IMR-90 (cell line): ENCODE measurements at regions not wholly inside any gene's neighbourhood (a gene's known extent, or its start where the extent isn't known, plus 50 kb on each side); places are given as distances from the start of the nearest gene placed in this dataset.

Experiments used
- ATAC-seq: fragments of 200-7000 bp; cut with Tn5 transposase; 2 replicates; pipeline ENCODE4 v1.9.1; 2020; ENCODE audit warnings: low read depth, mild to moderate bottlenecking, moderate library complexity
- BruUV-seq: library from RNA; stranded (reverse); fragments of 400-500 nt; replicated peaks from 2 replicates; lab custom pipeline; 2021; lab: Mats Ljungman, UMichigan
- CTCF ChIA-PET: fragments of 300-600 bp; formaldehyde crosslinking; extraction: SDS; loops from one replicate; lab custom pipeline; 2021; ENCODE audit warnings: antibody characterized with exemption; lab: Yijun Ruan, JAX
- POLR2A ChIA-PET: fragments of 300-600 bp; sonication (Branson Sonifier 250); formaldehyde crosslinking; loops from one replicate; lab custom pipeline; 2022; ENCODE audit warnings: antibody characterized with exemption; ENCODE audit not compliant: unreplicated experiment; lab: Charles Lee
- DNase-seq: peaks from one replicate; pipeline ENCODE4 v3.0.0; 2013
- H2AFZ ChIP-seq: replicated peaks from 2 replicates; pipeline ENCODE3; 2013; ENCODE audit warnings: low read length, mild to moderate bottlenecking; ENCODE audit not compliant: poor library complexity
- H2AK5ac ChIP-seq: 2 replicates; pipeline ENCODE4 v1.6.1; 2013; ENCODE audit warnings: low read depth, low read length, inconsistent platforms
- H2AK9ac ChIP-seq: replicated peaks from 2 replicates; pipeline ENCODE3; 2013; ENCODE audit warnings: mild to moderate bottlenecking, low read depth, low read length, moderate library complexity; ENCODE audit not compliant: poor library complexity
- H2BK120ac ChIP-seq: 2 replicates; pipeline ENCODE4 v1.6.1; 2013; ENCODE audit warnings: low read depth, low read length, inconsistent platforms
- H2BK15ac ChIP-seq: 3 replicates; pipeline ENCODE4 v1.6.1; 2013; ENCODE audit warnings: low read depth, low read length, inconsistent platforms
- H2BK20ac ChIP-seq: 2 replicates; pipeline ENCODE4 v1.6.1; 2013; ENCODE audit warnings: low read depth, mild to moderate bottlenecking, inconsistent platforms, low read length, moderate library complexity
- H2BK5ac ChIP-seq: 2 replicates; pipeline ENCODE4 v1.6.1; 2013; ENCODE audit warnings: mild to moderate bottlenecking, low read depth, low read length, inconsistent platforms; ENCODE audit not compliant: poor library complexity, severe bottlenecking
- H3K14ac ChIP-seq: replicated peaks from 2 replicates; pipeline ENCODE4 v1.6.1; 2013; ENCODE audit warnings: low read depth, low read length, inconsistent platforms
- H3K18ac ChIP-seq: 2 replicates; pipeline ENCODE4 v1.6.1; 2013; ENCODE audit warnings: low read depth, low read length, control low read depth
- H3K23ac ChIP-seq: 2 replicates; pipeline ENCODE4 v1.6.1; 2013; ENCODE audit warnings: low read depth, low read length, inconsistent platforms
- H3K27ac ChIP-seq: 2 replicates; pipeline ENCODE4 v1.5.1; 2013; ENCODE audit warnings: mild to moderate bottlenecking, control low read depth, low read length; ENCODE audit not compliant: insufficient read depth
- H3K27me3 ChIP-seq: 2 replicates; pipeline ENCODE4 v1.6.1; 2013; ENCODE audit warnings: low read length; ENCODE audit not compliant: control insufficient read depth, insufficient read depth
- H3K36me3 ChIP-seq: 2 replicates; pipeline ENCODE4 v1.6.1; 2013; ENCODE audit warnings: low read length, mixed read lengths; ENCODE audit not compliant: control insufficient read depth, insufficient read depth
- H3K4ac ChIP-seq: 2 replicates; pipeline ENCODE4 v1.6.1; 2013; ENCODE audit warnings: low read depth, low read length, inconsistent platforms
- H3K4me1 ChIP-seq: 2 replicates; pipeline ENCODE4 v1.6.1; 2013; ENCODE audit warnings: low read length, mixed read lengths; ENCODE audit not compliant: control insufficient read depth, insufficient read depth
- H3K4me2 ChIP-seq: 2 replicates; pipeline ENCODE4 v1.6.1; 2013; ENCODE audit warnings: low read depth, mild to moderate bottlenecking, control low read depth, low read length, moderate library complexity
- H3K4me3 ChIP-seq: 2 replicates; pipeline ENCODE4 v1.5.1; 2013; ENCODE audit warnings: low read depth, mild to moderate bottlenecking, control low read depth, low read length, moderate library complexity; ENCODE audit not compliant: insufficient read depth
- H3K56ac ChIP-seq: 2 replicates; pipeline ENCODE4 v1.6.1; 2013; ENCODE audit warnings: low read length, inconsistent platforms; ENCODE audit not compliant: insufficient read depth; ENCODE audit errors: extremely low read depth
- H3K79me1 ChIP-seq, 2 experiments: 2 replicates each; pipeline ENCODE4 v1.6.1; 2013; ENCODE audit warnings: low read length in 2 of 2, inconsistent platforms in 1 of 2, low read depth in 1 of 2
- H3K9ac ChIP-seq: 2 replicates; pipeline ENCODE4 v1.6.1; 2013; ENCODE audit warnings: low read depth, low read length, control low read depth
- H3K9me1 ChIP-seq: 2 replicates; pipeline ENCODE4 v1.6.1; 2013; ENCODE audit warnings: low read length, inconsistent platforms; ENCODE audit not compliant: insufficient read depth
- H3K9me3 ChIP-seq: 2 replicates; pipeline ENCODE4 v1.6.1; 2013; ENCODE audit warnings: low read length; ENCODE audit not compliant: control insufficient read depth, insufficient read depth
- H4K20me1 ChIP-seq: 2 replicates; pipeline ENCODE4 v1.6.1; 2013; ENCODE audit warnings: low read length, inconsistent platforms; ENCODE audit not compliant: insufficient read depth
- H4K5ac ChIP-seq: 2 replicates; pipeline ENCODE4 v1.6.1; 2013; ENCODE audit warnings: mild to moderate bottlenecking, low read depth, low read length, control low read depth
- H4K8ac ChIP-seq, 2 experiments: 2 replicates each; pipeline ENCODE4 v1.6.1; 2013; ENCODE audit warnings: low read depth in 2 of 2, low read length in 2 of 2, control low read depth in 1 of 2, inconsistent platforms in 1 of 2
- H4K91ac ChIP-seq: 2 replicates; pipeline ENCODE4 v1.6.1; 2013; ENCODE audit warnings: low read depth, low read length, inconsistent platforms; ENCODE audit not compliant: insufficient read depth
- BHLHE40 ChIP-seq: fragments of 150-350 bp; IDR thresholded peaks from 2 replicates; pipeline ENCODE4 v1.6.1; 2016; ENCODE audit warnings: mild to moderate bottlenecking, low read depth, low read length
- CEBPB ChIP-seq: IDR thresholded peaks from 2 replicates; pipeline ENCODE4 v1.6.1; 2012; ENCODE audit warnings: low read depth, low read length, improper control_type of control experiment
- CHD1 ChIP-seq: IDR thresholded peaks from 2 replicates; pipeline ENCODE4 v1.6.1; 2012; ENCODE audit warnings: low read depth, low read length, improper control_type of control experiment
- CTCF ChIP-seq: conservative IDR thresholded peaks from 2 replicates; pipeline ENCODE4 v1.5.1; 2012; ENCODE audit warnings: mild to moderate bottlenecking, low read depth, low read length, improper control_type of control experiment
- FOS ChIP-seq: fragments of 150-350 bp; IDR thresholded peaks from 2 replicates; pipeline ENCODE4 v1.6.1; 2016; ENCODE audit warnings: low read depth, low read length
- MAFK ChIP-seq: IDR thresholded peaks from 2 replicates; pipeline ENCODE4 v1.6.1; 2012; ENCODE audit warnings: low read depth, low read length, improper control_type of control experiment
- MAZ ChIP-seq: IDR thresholded peaks from 2 replicates; pipeline ENCODE4 v1.6.1; 2012; ENCODE audit warnings: low read depth, mild to moderate bottlenecking, low read length, improper control_type of control experiment, moderate library complexity, borderline replicate concordance
- MXI1 ChIP-seq: IDR thresholded peaks from 2 replicates; pipeline ENCODE4 v1.6.1; 2012; ENCODE audit warnings: low read depth, mild to moderate bottlenecking, low read length, moderate library complexity, borderline replicate concordance
- NFE2L2 ChIP-seq: fragments of 150-350 bp; IDR thresholded peaks from 2 replicates; pipeline ENCODE4 v1.6.1; 2016; ENCODE audit warnings: low read depth, mild to moderate bottlenecking, low read length
- POLR2A ChIP-seq: IDR thresholded peaks from 2 replicates; pipeline ENCODE4 v1.6.1; 2012; ENCODE audit warnings: mild to moderate bottlenecking, low read depth, low read length
- RAD21 ChIP-seq: IDR thresholded peaks from 2 replicates; pipeline ENCODE4 v1.6.1; 2012; ENCODE audit warnings: low read length, improper control_type of control experiment
- RCOR1 ChIP-seq: IDR thresholded peaks from 2 replicates; pipeline ENCODE4 v1.6.1; 2012; ENCODE audit warnings: mild to moderate bottlenecking, low read length, improper control_type of control experiment; ENCODE audit not compliant: insufficient replicate concordance
- RFX5 ChIP-seq: IDR thresholded peaks from 2 replicates; pipeline ENCODE4 v1.8.0; 2012; ENCODE audit warnings: low read depth, mild to moderate bottlenecking, low read length, moderate library complexity
- SMC3 ChIP-seq: fragments of 150-350 bp; IDR thresholded peaks from 2 replicates; pipeline ENCODE4 v1.6.1; 2016; ENCODE audit warnings: low read depth, mild to moderate bottlenecking, antibody characterized with exemption, low read length, moderate library complexity
- USF2 ChIP-seq: fragments of 150-350 bp; IDR thresholded peaks from 2 replicates; pipeline ENCODE4 v1.6.1; 2017; ENCODE audit warnings: mild to moderate bottlenecking, antibody characterized with exemption, low read length, low read depth
- dilution Hi-C: fragments of 300-500 bp; cut with HindIII; formaldehyde crosslinking; loops from one replicate; pipeline ENCODE4 v1.14.3; 2018; ENCODE audit warnings: low sequenced_read_pairs; ENCODE audit not compliant: unreplicated experiment
- in situ Hi-C: fragments of 300-500 bp; cut with MboI; formaldehyde crosslinking; loops from 3 replicates; pipeline ENCODE4 v1.14.3; 2019; ENCODE audit warnings: low sequenced_read_pairs, inconsistent platforms, mixed read lengths
- intact Hi-C: fragments of 100-400 bp; cut with micrococcal nuclease; formaldehyde crosslinking; loops from 2 replicates; pipeline ENCODE4 v1.10.0; 2022
- TF ChIP-seq, protein P1 (sequence below): fragments of 150-350 bp; IDR thresholded peaks from 2 replicates; pipeline ENCODE4 v1.6.1; 2016; ENCODE audit warnings: low read depth, mild to moderate bottlenecking, low read length, moderate library complexity, borderline replicate concordance

DNA sequence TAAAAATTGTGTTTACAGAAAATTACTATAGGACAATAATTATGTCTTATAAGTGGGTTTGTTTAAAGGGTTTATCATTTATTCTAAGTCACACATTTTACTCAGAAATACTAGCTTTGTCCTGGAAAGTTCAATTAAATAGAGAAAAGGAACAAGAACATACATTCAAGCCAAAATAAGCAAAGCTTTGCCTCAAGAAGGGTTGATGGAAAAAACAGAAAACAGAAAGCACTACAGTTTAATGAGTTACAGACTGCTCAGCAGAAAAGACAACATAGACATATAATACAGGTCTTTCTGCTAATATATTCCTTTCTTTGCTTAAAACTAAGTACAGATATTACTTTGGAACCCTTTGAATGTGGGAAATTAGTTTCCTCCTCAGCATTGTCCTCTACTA is 703.0 kb upstream of the LRFN5 start:
- H2BK120ac ChIP-seq: no peak overlapping the region
- ATAC-seq: no peak
- H4K91ac ChIP-seq: no peak overlapping the region
- no peak overlapping the region for H2BK5ac ChIP-seq
- H3K27ac ChIP-seq: no peak overlapping the region
- H4K20me1 ChIP-seq: no peaks in the 10 kb centered on the region
- no peak overlapping the region for H3K14ac ChIP-seq
- no peak overlapping the region for H2AFZ ChIP-seq
- H3K23ac ChIP-seq: no peak overlapping the region
- H4K5ac ChIP-seq: no peak overlapping the region
- peaks cover 3% of the 10 kb centered on the region; the same call in 1 of the 2 replicates for H3K9me3 ChIP-seq
- H3K27me3 ChIP-seq: no peaks in the 10 kb centered on the region
- no peaks in the 10 kb centered on the region for H3K4me1 ChIP-seq
- no peak overlapping the region for H2BK15ac ChIP-seq
- no peak overlapping the region for H2AK9ac ChIP-seq
- H2AK5ac ChIP-seq: no peak overlapping the region
- no peak overlapping the region for H3K4ac ChIP-seq
- no peak overlapping the region for H3K56ac ChIP-seq
- no peak overlapping the region for H3K4me3 ChIP-seq
- H2BK20ac ChIP-seq: no peak overlapping the region
- in situ Hi-C loops (no loop called here), intact Hi-C loops (no loop called here), dilution Hi-C loops (no loop called here)
- ChIA-PET CTCF (no interaction called here), POLR2A (no interaction called here)
- H3K18ac ChIP-seq: no peak overlapping the region
- no peak for DNase-seq
- no peaks in the 10 kb centered on the region for H3K79me1 ChIP-seq
- no peaks in the 10 kb centered on the region for H3K9me1 ChIP-seq
- no peak for TF ChIP-seq MAFK
- no peak for TF ChIP-seq CEBPB
- TF ChIP-seq USF2: no peak
- no peak for TF ChIP-seq RFX5
- no peak for TF ChIP-seq BHLHE40
- no peak for TF ChIP-seq CHD1
- TF ChIP-seq NFE2L2: no peak
- TF ChIP-seq POLR2A: no peak
- TF ChIP-seq FOS: no peak
- no peak for TF ChIP-seq RCOR1
- TF ChIP-seq RAD21: no peak
- no peak for TF ChIP-seq MXI1
- no peak for TF ChIP-seq SMC3
- no peak for TF ChIP-seq MAZ
- TF ChIP-seq, protein P1, sequence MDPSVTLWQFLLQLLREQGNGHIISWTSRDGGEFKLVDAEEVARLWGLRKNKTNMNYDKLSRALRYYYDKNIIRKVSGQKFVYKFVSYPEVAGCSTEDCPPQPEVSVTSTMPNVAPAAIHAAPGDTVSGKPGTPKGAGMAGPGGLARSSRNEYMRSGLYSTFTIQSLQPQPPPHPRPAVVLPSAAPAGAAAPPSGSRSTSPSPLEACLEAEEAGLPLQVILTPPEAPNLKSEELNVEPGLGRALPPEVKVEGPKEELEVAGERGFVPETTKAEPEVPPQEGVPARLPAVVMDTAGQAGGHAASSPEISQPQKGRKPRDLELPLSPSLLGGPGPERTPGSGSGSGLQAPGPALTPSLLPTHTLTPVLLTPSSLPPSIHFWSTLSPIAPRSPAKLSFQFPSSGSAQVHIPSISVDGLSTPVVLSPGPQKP: no peak
- no peak for TF ChIP-seq CTCF
- H3K9ac ChIP-seq: no peak overlapping the region
- no peak overlapping the region for H4K8ac ChIP-seq
- no TSS peak for BruUV-seq
- H3K4me2 ChIP-seq: no peak overlapping the region
- H3K36me3 ChIP-seq: no peaks in the 10 kb centered on the region
